ENCODE measurements at regions not wholly inside any gene's neighbourhood (a gene's known extent, or its start where the extent isn't known, plus 50 kb on each side); places are given as distances from the start of the nearest gene placed in this dataset.

- no peaks in the 10 kb centered on the region for H3K4me1 ChIP-seq
- DNase-seq (no peak), ATAC-seq (no peak)
- intact Hi-C loops (cut with DNase I), result no loop called here
- H3K27ac ChIP-seq, result no peak overlapping the region
- H3K36me3 ChIP-seq (ENCODE audit: insufficient read depth in 1 of 2, low read depth in 1 of 2), result no peaks in the 10 kb centered on the region
- no peaks in the 10 kb centered on the region for H3K9me3 ChIP-seq
- 53 to 65% (median 62%) methylated on average over 4 of the region's 4 CpGs for WGBS, 3 donors
- no peak overlapping the region for H3K4me3 ChIP-seq
- no peaks in the 10 kb centered on the region for H3K27me3 ChIP-seq (ENCODE audit: insufficient read depth in 3 of 3, low read length in 2 of 3)
- no peak for TF ChIP-seq CTCF (IDR thresholded peaks at IDR 0.05)
Measured at GRCh38 chr3:176352716-176353334, 844.5 kb downstream of the TBL1XR1 start.

- Histone ChIP-seq H3K4me3 (no peak overlapping the region), H3K27ac (no peak overlapping the region), H3K9me3 (no peaks in the 10 kb centered on the region), H3K27me3 (ENCODE audit: insufficient read depth in 3 of 3, low read length in 2 of 3) (no peaks in the 10 kb centered on the region), H3K4me1 (no peaks in the 10 kb centered on the region), H3K36me3 (ENCODE audit: insufficient read depth in 1 of 2, low read depth in 1 of 2) (no peaks in the 10 kb centered on the region)
- no peak for TF ChIP-seq CTCF (IDR thresholded peaks at IDR 0.05)
- no peak for DNase-seq
- ATAC-seq, result no peak
- 50 to 72% (median 57%) methylated on average over 4 of the region's 4 CpGs for WGBS, 3 donors
- intact Hi-C loops (cut with DNase I), result no loop called here
Measured at GRCh38 chr3:176351408-176351807, 845.9 kb downstream of the TBL1XR1 start.

- Histone ChIP-seq H3K4me3 (no peak overlapping the region), H3K9me3 (no peaks in the 10 kb centered on the region), H3K27ac (no peak overlapping the region), H3K36me3 (ENCODE audit: insufficient read depth in 1 of 2, low read depth in 1 of 2) (no peaks in the 10 kb centered on the region), H3K4me1 (no peaks in the 10 kb centered on the region), H3K27me3 (ENCODE audit: insufficient read depth in 3 of 3, low read length in 2 of 3) (no peaks in the 10 kb centered on the region)
- WGBS, 3 donors, result 58 to 63% (median 59%) methylated on average over 1 of the region's 1 CpG
- no peak for TF ChIP-seq CTCF (IDR thresholded peaks at IDR 0.05)
- intact Hi-C loops (cut with DNase I), result no loop called here
- DNase-seq, result no peak
- ATAC-seq, result no peak
Measured at GRCh38 chr3:176349706-176350105, 847.6 kb downstream of the TBL1XR1 start.

- no peaks in the 10 kb centered on the region for H3K27me3 ChIP-seq (ENCODE audit: insufficient read depth in 3 of 3, low read length in 2 of 3)
- intact Hi-C loops (cut with DNase I), result no loop called here
- no peak for ATAC-seq
- 62 to 66% (median 63%) methylated on average over 4 of the region's 4 CpGs for WGBS, 3 donors
- H3K9me3 ChIP-seq, result no peaks in the 10 kb centered on the region
- no peak for TF ChIP-seq CTCF (IDR thresholded peaks at IDR 0.05)
- H3K36me3 ChIP-seq (ENCODE audit: insufficient read depth in 1 of 2, low read depth in 1 of 2), result no peaks in the 10 kb centered on the region
- H3K4me1 ChIP-seq, result no peaks in the 10 kb centered on the region
- no peak for DNase-seq
- H3K4me3 ChIP-seq, result no peak overlapping the region
- no peak overlapping the region for H3K27ac ChIP-seq
Measured at GRCh38 chr3:176347424-176348146, 849.7 kb downstream of the TBL1XR1 start.

Data from psoas muscle (tissue), 7 donors.